GM23338 (cell line): ENCODE measurements at regions not wholly inside any gene's neighbourhood (a gene's known extent, or its start where the extent isn't known, plus 50 kb on each side); places are given as distances from the start of the nearest gene placed in this dataset.
A peak's percentile ranks its signal among the peaks of the same experiment; 100 is the strongest.

Experiments
- ATAC-seq: fragments of 200-7000 bp; cut with Tn5 transposase; 3 replicates; pipeline ENCODE4 v1.9.1; 2020
- DNase-seq: peaks from one replicate; pipeline ENCODE4 v3.0.0-alpha.2; 2015; ENCODE audit warnings: low spot score
- H2AFZ ChIP-seq: fragments of 200-600 bp; sonication (generic); 2 replicates; pipeline ENCODE4 v1.8.0; 2016; ENCODE audit warnings: antibody characterized with exemption, mild to moderate bottlenecking, moderate library complexity
- H3F3A ChIP-seq: fragments of 200-600 bp; sonication (generic); replicated peaks from 2 replicates; pipeline ENCODE4 v1.8.0; 2017; ENCODE audit warnings: antibody characterized with exemption, mixed run types, low read depth
- H3K27ac ChIP-seq: fragments of 200-600 bp; sonication (generic); 2 replicates; pipeline ENCODE4 v1.6.1; 2016; ENCODE audit warnings: low read depth
- H3K27me3 ChIP-seq: fragments of 200-600 bp; sonication (generic); 2 replicates; pipeline ENCODE4 v1.8.0; 2016; ENCODE audit warnings: mild to moderate bottlenecking, mixed run types, moderate library complexity; ENCODE audit not compliant: insufficient read depth
- H3K36me3 ChIP-seq: fragments of 200-600 bp; sonication (generic); 2 replicates; pipeline ENCODE4 v1.8.0; 2016; ENCODE audit warnings: mild to moderate bottlenecking; ENCODE audit not compliant: insufficient read depth
- H3K4me1 ChIP-seq: fragments of 200-600 bp; sonication (generic); 2 replicates; pipeline ENCODE4 v1.8.0; 2016; ENCODE audit warnings: mild to moderate bottlenecking, moderate library complexity; ENCODE audit not compliant: insufficient read depth
- H3K4me2 ChIP-seq: fragments of 200-600 bp; sonication (generic); 2 replicates; pipeline ENCODE4 v1.7.1; 2017; ENCODE audit warnings: mixed run types
- H3K4me3 ChIP-seq: fragments of 200-600 bp; sonication (generic); 2 replicates; pipeline ENCODE4 v1.6.1; 2016; ENCODE audit warnings: mixed run types
- H3K79me2 ChIP-seq: fragments of 200-600 bp; sonication (generic); replicated peaks from 2 replicates; pipeline ENCODE4 v1.8.0; 2017; ENCODE audit warnings: mild to moderate bottlenecking; ENCODE audit not compliant: insufficient read depth
- H3K9me2 ChIP-seq: fragments of 200-600 bp; sonication (generic); 2 replicates; pipeline ENCODE4 v1.8.0; 2017; ENCODE audit not compliant: insufficient read depth
- H4K20me1 ChIP-seq: fragments of 200-600 bp; sonication (generic); replicated peaks from 2 replicates; pipeline ENCODE4 v1.8.0; 2017; ENCODE audit warnings: mild to moderate bottlenecking; ENCODE audit not compliant: insufficient read depth
- H3K27ac Mint-ChIP-seq: 2 replicates; pipeline ENCODE4 v1.8.0; 2020; ENCODE audit warnings: inconsistent platforms, mild to moderate bottlenecking, moderate library complexity, mixed read lengths
- H3K27me3 Mint-ChIP-seq: 3 replicates; pipeline ENCODE4 v1.8.0; 2022; ENCODE audit warnings: low read depth, mild to moderate bottlenecking, moderate library complexity, mixed read lengths, inconsistent platforms; ENCODE audit not compliant: insufficient read depth, poor library complexity
- H3K36me3 Mint-ChIP-seq: 3 replicates; pipeline ENCODE4 v1.8.0; 2021; ENCODE audit warnings: low read depth, mild to moderate bottlenecking, inconsistent platforms, moderate library complexity, mixed read lengths
- H3K4me1 Mint-ChIP-seq: 3 replicates; pipeline ENCODE4 v1.8.0; 2020; ENCODE audit warnings: mild to moderate bottlenecking, inconsistent platforms, mixed read lengths
- H3K4me3 Mint-ChIP-seq: 3 replicates; pipeline ENCODE4 v1.8.0; 2021; ENCODE audit warnings: moderate library complexity, mild to moderate bottlenecking, inconsistent platforms, mixed read lengths
- H3K9me3 Mint-ChIP-seq: 3 replicates; pipeline ENCODE4 v1.8.0; 2020; ENCODE audit warnings: moderate library complexity, mild to moderate bottlenecking, inconsistent platforms, mixed read lengths
- CREB1 ChIP-seq: fragments of 250-450 bp; sonication (Bioruptor Pico); IDR thresholded peaks from 2 replicates; pipeline ENCODE4 v1.5.0; 2020; ENCODE audit warnings: low read depth, mild to moderate bottlenecking, moderate library complexity
- EZH2 ChIP-seq: fragments of 200-600 bp; sonication (generic); IDR thresholded peaks from one replicate; pipeline ENCODE4 v1.8.0; 2017; ENCODE audit warnings: antibody characterized with exemption, mild to moderate bottlenecking, low read depth; ENCODE audit not compliant: unreplicated experiment
- EZH2phosphoT487 ChIP-seq: fragments of 200-600 bp; sonication (generic); IDR thresholded peaks from one replicate; pipeline ENCODE4 v1.8.1; 2018; ENCODE audit warnings: antibody characterized with exemption; ENCODE audit not compliant: unreplicated experiment
- NANOG ChIP-seq: IDR thresholded peaks from 2 replicates; pipeline ENCODE4 v1.6.1; 2016; ENCODE audit warnings: antibody characterized with exemption, borderline replicate concordance
- POLR2AphosphoS5 ChIP-seq: IDR thresholded peaks from 2 replicates; pipeline ENCODE4 v1.6.1; 2016; ENCODE audit warnings: antibody characterized with exemption, low read depth
- STAT1 ChIP-seq: IDR thresholded peaks from one replicate; pipeline ENCODE4 v1.6.1; 2016; ENCODE audit warnings: antibody characterized with exemption; ENCODE audit not compliant: unreplicated experiment
- ZNF114 ChIP-seq: fragments of 250-450 bp; sonication (Bioruptor Pico); IDR thresholded peaks from 2 replicates; pipeline ENCODE4 v1.5.0; 2020; ENCODE audit warnings: mild to moderate bottlenecking, moderate library complexity
- ZNF331 ChIP-seq: fragments of 250-450 bp; sonication (Bioruptor Pico); IDR thresholded peaks from 2 replicates; pipeline ENCODE4 v1.5.0; 2020; ENCODE audit warnings: low read depth, mild to moderate bottlenecking, moderate library complexity
- TF ChIP-seq, protein P1 (sequence below): IDR thresholded peaks from 2 replicates; pipeline ENCODE4 v1.6.1; 2016; ENCODE audit warnings: antibody characterized with exemption
- TF ChIP-seq, protein P2 (sequence below), 2 experiments: fragments of 200-600 bp in 1 of 2; sonication (generic) in 1 of 2; conservative IDR thresholded peaks; 2 replicates each; pipeline versions ENCODE4 v1.5.1 to v1.6.1; 2016 to 2017; ENCODE audit warnings: antibody characterized with exemption in 2 of 2, low read depth in 2 of 2, mild to moderate bottlenecking in 2 of 2, moderate library complexity in 1 of 2
- TF ChIP-seq, protein P3 (sequence below): fragments of 250-450 bp; sonication (Bioruptor Pico); IDR thresholded peaks from 2 replicates; pipeline ENCODE4 v1.5.0; 2020; ENCODE audit warnings: mild to moderate bottlenecking, moderate library complexity

GRCh38 chr7:54015251-54015650 is 526.9 kb upstream of the VSTM2A start:
- no peak for DNase-seq
- no peaks in the 10 kb centered on the region for H3K36me3 ChIP-seq
- H3K27me3 ChIP-seq: no peaks in the 10 kb centered on the region
- H3K4me1 ChIP-seq: peaks cover 8% of the 10 kb centered on the region; the same call in 1 of the 2 replicates
- no peaks in the 10 kb centered on the region for H3K36me3 Mint-ChIP-seq
- H3K79me2 ChIP-seq: no peaks in the 10 kb centered on the region
- no peak for ATAC-seq
- H4K20me1 ChIP-seq: no peaks in the 10 kb centered on the region
- peaks cover 7% of the 10 kb centered on the region for H3K4me1 Mint-ChIP-seq
- no peak overlapping the region for H3K4me3 Mint-ChIP-seq
- TF ChIP-seq, protein P1, sequence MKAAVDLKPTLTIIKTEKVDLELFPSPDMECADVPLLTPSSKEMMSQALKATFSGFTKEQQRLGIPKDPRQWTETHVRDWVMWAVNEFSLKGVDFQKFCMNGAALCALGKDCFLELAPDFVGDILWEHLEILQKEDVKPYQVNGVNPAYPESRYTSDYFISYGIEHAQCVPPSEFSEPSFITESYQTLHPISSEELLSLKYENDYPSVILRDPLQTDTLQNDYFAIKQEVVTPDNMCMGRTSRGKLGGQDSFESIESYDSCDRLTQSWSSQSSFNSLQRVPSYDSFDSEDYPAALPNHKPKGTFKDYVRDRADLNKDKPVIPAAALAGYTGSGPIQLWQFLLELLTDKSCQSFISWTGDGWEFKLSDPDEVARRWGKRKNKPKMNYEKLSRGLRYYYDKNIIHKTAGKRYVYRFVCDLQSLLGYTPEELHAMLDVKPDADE: no peak
- no peak for TF ChIP-seq NANOG
- no peak for TF ChIP-seq ZNF331 (CRISPR knock-in tag)
- TF ChIP-seq CREB1 (CRISPR knock-in tag): no peak
- TF ChIP-seq EZH2: no peak
- no peak for TF ChIP-seq STAT1
- TF ChIP-seq, protein P2, sequence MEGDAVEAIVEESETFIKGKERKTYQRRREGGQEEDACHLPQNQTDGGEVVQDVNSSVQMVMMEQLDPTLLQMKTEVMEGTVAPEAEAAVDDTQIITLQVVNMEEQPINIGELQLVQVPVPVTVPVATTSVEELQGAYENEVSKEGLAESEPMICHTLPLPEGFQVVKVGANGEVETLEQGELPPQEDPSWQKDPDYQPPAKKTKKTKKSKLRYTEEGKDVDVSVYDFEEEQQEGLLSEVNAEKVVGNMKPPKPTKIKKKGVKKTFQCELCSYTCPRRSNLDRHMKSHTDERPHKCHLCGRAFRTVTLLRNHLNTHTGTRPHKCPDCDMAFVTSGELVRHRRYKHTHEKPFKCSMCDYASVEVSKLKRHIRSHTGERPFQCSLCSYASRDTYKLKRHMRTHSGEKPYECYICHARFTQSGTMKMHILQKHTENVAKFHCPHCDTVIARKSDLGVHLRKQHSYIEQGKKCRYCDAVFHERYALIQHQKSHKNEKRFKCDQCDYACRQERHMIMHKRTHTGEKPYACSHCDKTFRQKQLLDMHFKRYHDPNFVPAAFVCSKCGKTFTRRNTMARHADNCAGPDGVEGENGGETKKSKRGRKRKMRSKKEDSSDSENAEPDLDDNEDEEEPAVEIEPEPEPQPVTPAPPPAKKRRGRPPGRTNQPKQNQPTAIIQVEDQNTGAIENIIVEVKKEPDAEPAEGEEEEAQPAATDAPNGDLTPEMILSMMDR (conservative IDR thresholded peaks at IDR 0.05; ENCODE audit: low read depth in 2 of 2): no peak
- TF ChIP-seq, protein P3, sequence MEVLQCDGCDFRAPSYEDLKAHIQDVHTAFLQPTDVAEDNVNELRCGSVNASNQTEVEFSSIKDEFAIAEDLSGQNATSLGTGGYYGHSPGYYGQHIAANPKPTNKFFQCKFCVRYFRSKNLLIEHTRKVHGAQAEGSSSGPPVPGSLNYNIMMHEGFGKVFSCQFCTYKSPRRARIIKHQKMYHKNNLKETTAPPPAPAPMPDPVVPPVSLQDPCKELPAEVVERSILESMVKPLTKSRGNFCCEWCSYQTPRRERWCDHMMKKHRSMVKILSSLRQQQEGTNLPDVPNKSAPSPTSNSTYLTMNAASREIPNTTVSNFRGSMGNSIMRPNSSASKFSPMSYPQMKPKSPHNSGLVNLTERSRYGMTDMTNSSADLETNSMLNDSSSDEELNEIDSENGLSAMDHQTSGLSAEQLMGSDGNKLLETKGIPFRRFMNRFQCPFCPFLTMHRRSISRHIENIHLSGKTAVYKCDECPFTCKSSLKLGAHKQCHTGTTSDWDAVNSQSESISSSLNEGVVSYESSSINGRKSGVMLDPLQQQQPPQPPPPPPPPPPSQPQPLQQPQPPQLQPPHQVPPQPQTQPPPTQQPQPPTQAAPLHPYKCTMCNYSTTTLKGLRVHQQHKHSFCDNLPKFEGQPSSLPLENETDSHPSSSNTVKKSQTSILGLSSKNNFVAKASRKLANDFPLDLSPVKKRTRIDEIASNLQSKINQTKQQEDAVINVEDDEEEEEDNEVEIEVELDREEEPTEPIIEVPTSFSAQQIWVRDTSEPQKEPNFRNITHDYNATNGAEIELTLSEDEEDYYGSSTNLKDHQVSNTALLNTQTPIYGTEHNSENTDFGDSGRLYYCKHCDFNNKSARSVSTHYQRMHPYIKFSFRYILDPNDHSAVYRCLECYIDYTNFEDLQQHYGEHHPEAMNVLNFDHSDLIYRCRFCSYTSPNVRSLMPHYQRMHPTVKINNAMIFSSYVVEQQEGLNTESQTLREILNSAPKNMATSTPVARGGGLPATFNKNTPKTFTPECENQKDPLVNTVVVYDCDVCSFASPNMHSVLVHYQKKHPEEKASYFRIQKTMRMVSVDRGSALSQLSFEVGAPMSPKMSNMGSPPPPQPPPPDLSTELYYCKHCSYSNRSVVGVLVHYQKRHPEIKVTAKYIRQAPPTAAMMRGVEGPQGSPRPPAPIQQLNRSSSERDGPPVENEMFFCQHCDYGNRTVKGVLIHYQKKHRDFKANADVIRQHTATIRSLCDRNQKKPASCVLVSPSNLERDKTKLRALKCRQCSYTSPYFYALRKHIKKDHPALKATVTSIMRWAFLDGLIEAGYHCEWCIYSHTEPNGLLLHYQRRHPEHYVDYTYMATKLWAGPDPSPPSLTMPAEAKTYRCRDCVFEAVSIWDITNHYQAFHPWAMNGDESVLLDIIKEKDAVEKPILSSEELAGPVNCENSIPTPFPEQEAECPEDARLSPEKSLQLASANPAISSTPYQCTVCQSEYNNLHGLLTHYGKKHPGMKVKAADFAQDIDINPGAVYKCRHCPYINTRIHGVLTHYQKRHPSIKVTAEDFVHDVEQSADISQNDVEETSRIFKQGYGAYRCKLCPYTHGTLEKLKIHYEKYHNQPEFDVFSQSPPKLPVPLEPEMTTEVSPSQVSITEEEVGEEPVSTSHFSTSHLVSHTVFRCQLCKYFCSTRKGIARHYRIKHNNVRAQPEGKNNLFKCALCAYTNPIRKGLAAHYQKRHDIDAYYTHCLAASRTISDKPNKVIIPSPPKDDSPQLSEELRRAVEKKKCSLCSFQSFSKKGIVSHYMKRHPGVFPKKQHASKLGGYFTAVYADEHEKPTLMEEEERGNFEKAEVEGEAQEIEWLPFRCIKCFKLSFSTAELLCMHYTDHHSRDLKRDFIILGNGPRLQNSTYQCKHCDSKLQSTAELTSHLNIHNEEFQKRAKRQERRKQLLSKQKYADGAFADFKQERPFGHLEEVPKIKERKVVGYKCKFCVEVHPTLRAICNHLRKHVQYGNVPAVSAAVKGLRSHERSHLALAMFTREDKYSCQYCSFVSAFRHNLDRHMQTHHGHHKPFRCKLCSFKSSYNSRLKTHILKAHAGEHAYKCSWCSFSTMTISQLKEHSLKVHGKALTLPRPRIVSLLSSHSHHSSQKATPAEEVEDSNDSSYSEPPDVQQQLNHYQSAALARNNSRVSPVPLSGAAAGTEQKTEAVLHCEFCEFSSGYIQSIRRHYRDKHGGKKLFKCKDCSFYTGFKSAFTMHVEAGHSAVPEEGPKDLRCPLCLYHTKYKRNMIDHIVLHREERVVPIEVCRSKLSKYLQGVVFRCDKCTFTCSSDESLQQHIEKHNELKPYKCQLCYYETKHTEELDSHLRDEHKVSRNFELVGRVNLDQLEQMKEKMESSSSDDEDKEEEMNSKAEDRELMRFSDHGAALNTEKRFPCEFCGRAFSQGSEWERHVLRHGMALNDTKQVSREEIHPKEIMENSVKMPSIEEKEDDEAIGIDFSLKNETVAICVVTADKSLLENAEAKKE (CRISPR knock-in tag): no peak
- no peak for TF ChIP-seq POLR2AphosphoS5
- no peak for TF ChIP-seq ZNF114 (CRISPR knock-in tag)
- TF ChIP-seq EZH2phosphoT487: no peak
- no peaks in the 10 kb centered on the region for H3F3A ChIP-seq
- H2AFZ ChIP-seq: peak overlapping the region; percentile 72
- H3K9me3 Mint-ChIP-seq: peaks cover 3% of the 10 kb centered on the region; the same call in 1 of the 3 replicates
- no peaks in the 10 kb centered on the region for H3K9me2 ChIP-seq
- H3K27ac ChIP-seq: no peak overlapping the region
- H3K27me3 Mint-ChIP-seq: no peaks in the 10 kb centered on the region
- no peak overlapping the region for H3K4me2 ChIP-seq
- no peak overlapping the region for H3K4me3 ChIP-seq
- H3K27ac Mint-ChIP-seq: no peak overlapping the region
